22Rv1 (cell line): ENCODE measurements at regions not wholly inside any gene's neighbourhood (a gene's known extent, or its start where the extent isn't known, plus 50 kb on each side); places are given as distances from the start of the nearest gene placed in this dataset.

Experiments
- ZFX ChIP-seq: fragments of 450-650 bp; IDR thresholded peaks from 2 replicates; pipeline ENCODE4 v1.6.1; 2017; ENCODE audit warnings: antibody characterized with exemption, borderline replicate concordance
- TF ChIP-seq, protein P1 (sequence below): fragments of 450-650 bp; IDR thresholded peaks from 2 replicates; pipeline ENCODE4 v1.5.1; 2017; ENCODE audit warnings: mild to moderate bottlenecking

GRCh38 chr10:91698258-91698657, 65.4 kb upstream of the PPP1R3C start:
- TF ChIP-seq, protein P1, sequence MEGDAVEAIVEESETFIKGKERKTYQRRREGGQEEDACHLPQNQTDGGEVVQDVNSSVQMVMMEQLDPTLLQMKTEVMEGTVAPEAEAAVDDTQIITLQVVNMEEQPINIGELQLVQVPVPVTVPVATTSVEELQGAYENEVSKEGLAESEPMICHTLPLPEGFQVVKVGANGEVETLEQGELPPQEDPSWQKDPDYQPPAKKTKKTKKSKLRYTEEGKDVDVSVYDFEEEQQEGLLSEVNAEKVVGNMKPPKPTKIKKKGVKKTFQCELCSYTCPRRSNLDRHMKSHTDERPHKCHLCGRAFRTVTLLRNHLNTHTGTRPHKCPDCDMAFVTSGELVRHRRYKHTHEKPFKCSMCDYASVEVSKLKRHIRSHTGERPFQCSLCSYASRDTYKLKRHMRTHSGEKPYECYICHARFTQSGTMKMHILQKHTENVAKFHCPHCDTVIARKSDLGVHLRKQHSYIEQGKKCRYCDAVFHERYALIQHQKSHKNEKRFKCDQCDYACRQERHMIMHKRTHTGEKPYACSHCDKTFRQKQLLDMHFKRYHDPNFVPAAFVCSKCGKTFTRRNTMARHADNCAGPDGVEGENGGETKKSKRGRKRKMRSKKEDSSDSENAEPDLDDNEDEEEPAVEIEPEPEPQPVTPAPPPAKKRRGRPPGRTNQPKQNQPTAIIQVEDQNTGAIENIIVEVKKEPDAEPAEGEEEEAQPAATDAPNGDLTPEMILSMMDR = no peak
- no peak for TF ChIP-seq ZFX
